ENCODE measurements at regions not wholly inside any gene's neighbourhood (a gene's known extent, or its start where the extent isn't known, plus 50 kb on each side); places are given as distances from the start of the nearest gene placed in this dataset.

DNA sequence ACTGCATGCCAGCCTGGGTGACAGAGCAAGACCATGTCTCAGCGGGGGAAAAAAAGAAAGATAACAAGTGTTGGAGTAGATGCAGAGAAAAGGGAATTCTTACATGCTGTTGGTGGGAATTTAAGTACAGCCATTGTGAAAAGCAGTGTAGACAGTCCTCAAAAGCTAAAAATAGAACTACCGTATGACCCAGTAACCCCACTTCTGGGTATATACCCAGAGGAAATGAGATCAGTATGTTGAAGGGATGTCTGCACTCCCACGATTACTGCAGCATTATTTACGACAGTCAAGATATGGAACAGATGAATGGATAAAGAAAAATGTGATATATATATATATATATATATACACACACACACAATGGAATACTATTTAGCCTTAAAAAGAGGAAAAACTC, 225.3 kb upstream of the SLC24A2 start:
- H3K4me3 ChIP-seq (ENCODE audit: low read depth, low read length): no peak overlapping the region
- TF ChIP-seq, protein P1, sequence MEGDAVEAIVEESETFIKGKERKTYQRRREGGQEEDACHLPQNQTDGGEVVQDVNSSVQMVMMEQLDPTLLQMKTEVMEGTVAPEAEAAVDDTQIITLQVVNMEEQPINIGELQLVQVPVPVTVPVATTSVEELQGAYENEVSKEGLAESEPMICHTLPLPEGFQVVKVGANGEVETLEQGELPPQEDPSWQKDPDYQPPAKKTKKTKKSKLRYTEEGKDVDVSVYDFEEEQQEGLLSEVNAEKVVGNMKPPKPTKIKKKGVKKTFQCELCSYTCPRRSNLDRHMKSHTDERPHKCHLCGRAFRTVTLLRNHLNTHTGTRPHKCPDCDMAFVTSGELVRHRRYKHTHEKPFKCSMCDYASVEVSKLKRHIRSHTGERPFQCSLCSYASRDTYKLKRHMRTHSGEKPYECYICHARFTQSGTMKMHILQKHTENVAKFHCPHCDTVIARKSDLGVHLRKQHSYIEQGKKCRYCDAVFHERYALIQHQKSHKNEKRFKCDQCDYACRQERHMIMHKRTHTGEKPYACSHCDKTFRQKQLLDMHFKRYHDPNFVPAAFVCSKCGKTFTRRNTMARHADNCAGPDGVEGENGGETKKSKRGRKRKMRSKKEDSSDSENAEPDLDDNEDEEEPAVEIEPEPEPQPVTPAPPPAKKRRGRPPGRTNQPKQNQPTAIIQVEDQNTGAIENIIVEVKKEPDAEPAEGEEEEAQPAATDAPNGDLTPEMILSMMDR (IDR thresholded peaks at IDR 0.05; ENCODE audit: low read depth, low read length): no peak
- TF ChIP-seq MYC (IDR thresholded peaks at IDR 0.05; ENCODE audit: low read depth, low read length) (no peak), POLR2A (IDR thresholded peaks at IDR 0.05; ENCODE audit: extremely low read depth, insufficient read length) (no peak)
- TF ChIP-seq, protein P2, sequence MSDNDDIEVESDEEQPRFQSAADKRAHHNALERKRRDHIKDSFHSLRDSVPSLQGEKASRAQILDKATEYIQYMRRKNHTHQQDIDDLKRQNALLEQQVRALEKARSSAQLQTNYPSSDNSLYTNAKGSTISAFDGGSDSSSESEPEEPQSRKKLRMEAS (IDR thresholded peaks at IDR 0.05; ENCODE audit: low read depth, low read length): no peak
- DNase-seq (ENCODE audit: low read depth): no peak

DNA sequence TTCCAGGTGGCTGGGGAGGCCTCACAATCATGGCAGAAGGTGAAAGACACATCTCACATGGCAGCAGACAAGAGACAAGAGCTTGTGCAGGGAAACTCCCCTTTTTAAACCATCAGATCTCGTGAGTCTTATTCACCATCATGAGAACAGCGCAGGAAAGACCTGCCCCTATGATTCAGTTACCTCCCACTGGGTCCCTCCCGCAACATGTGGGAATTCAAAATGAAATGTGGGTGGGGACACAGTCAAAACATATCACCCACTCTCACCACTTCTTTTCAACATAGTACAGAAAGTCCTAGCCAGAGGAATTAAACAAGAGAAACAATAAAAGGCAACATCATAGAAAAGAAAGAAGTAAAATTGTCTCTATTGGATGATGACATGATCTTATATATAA, 223.4 kb upstream of the SLC24A2 start:
- no peak overlapping the region for H3K4me3 ChIP-seq (ENCODE audit: low read depth, low read length)
- TF ChIP-seq POLR2A (IDR thresholded peaks at IDR 0.05; ENCODE audit: extremely low read depth, insufficient read length): no peak
- TF ChIP-seq, protein P2 (IDR thresholded peaks at IDR 0.05; ENCODE audit: low read depth, low read length): no peak
- TF ChIP-seq, protein P1 (IDR thresholded peaks at IDR 0.05; ENCODE audit: low read depth, low read length): no peak
- no peak for TF ChIP-seq MYC (IDR thresholded peaks at IDR 0.05; ENCODE audit: low read depth, low read length)
- no peak for DNase-seq (ENCODE audit: low read depth)

DNA sequence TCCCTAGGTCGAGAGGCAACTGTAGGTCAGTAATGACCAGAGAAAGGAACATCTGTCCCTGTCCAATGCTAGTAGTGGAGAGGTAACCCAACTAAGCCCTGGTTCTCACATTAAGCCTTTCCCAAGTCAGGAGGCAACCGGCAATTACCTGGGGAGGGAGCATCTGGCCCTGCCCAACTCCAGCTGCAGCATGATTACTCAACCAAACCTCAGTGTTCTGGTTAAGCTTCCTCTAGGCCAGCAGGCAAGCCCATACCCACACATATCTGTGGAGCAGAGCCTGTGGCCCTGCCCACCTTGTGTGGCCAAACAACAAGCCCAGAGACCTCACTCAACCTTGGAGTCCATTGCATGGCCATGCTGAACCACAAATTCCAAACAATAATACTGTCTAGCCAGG, 220.8 kb upstream of the SLC24A2 start:
- no peak overlapping the region for H3K4me3 ChIP-seq (ENCODE audit: low read depth, low read length)
- TF ChIP-seq, protein P1 (IDR thresholded peaks at IDR 0.05; ENCODE audit: low read depth, low read length): no peak
- TF ChIP-seq, protein P2 (IDR thresholded peaks at IDR 0.05; ENCODE audit: low read depth, low read length): no peak
- TF ChIP-seq POLR2A (IDR thresholded peaks at IDR 0.05; ENCODE audit: extremely low read depth, insufficient read length) (no peak), MYC (IDR thresholded peaks at IDR 0.05; ENCODE audit: low read depth, low read length) (no peak)
- no peak for DNase-seq (ENCODE audit: low read depth)

DNA sequence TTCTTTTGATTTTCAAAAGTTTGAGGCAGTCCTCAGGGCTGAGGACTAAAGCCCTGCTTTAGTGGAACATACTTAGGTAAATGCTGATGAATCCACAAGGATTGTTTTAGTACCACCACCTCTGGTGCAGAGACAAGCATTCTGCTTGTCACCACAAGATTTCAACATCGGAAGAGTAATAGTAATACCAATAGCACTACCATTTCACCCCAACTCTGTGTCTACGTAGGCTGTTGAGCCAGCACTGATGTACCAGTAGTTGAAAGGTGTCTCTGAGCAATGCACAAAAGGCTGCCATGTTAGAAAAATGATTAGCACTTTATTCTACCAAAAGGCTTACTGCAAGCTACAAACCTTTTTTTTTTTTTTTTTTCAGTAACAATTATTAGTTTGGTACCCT, 213.2 kb upstream of the SLC24A2 start:
- no peak for DNase-seq (ENCODE audit: low read depth)
- TF ChIP-seq, protein P2 (IDR thresholded peaks at IDR 0.05; ENCODE audit: low read depth, low read length): no peak
- TF ChIP-seq POLR2A (IDR thresholded peaks at IDR 0.05; ENCODE audit: extremely low read depth, insufficient read length): no peak
- TF ChIP-seq MYC (IDR thresholded peaks at IDR 0.05; ENCODE audit: low read depth, low read length): no peak
- TF ChIP-seq, protein P1 (IDR thresholded peaks at IDR 0.05; ENCODE audit: low read depth, low read length): no peak
- H3K4me3 ChIP-seq (ENCODE audit: low read depth, low read length): no peak overlapping the region

DNA sequence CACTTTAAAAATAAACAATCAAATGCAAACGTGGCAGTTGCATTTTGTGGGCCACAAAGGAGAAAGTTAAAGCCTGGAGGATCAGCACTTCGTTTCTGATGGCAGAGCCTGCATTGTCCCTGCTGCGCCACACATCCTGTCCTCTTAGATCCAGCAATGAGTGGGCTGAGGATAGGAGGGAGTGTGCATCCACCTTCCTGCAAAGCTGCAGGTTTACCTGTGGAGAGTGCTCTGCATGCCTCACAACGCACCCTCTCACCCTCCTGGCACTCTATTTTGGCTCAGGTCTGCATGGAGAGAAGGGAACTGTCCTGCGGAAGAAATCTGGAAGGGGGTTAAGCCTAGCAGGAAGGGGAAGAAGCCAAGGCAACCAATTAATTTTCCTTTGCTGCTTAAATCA, 212.2 kb upstream of the SLC24A2 start:
- no peak overlapping the region for H3K4me3 ChIP-seq (ENCODE audit: low read depth, low read length)
- TF ChIP-seq MYC (IDR thresholded peaks at IDR 0.05; ENCODE audit: low read depth, low read length): no peak
- TF ChIP-seq, protein P2 (IDR thresholded peaks at IDR 0.05; ENCODE audit: low read depth, low read length): no peak
- TF ChIP-seq, protein P1 (IDR thresholded peaks at IDR 0.05; ENCODE audit: low read depth, low read length): no peak
- no peak for TF ChIP-seq POLR2A (IDR thresholded peaks at IDR 0.05; ENCODE audit: extremely low read depth, insufficient read length)
- no peak for DNase-seq (ENCODE audit: low read depth)
